HG03342 (cell line): ENCODE measurements at regions not wholly inside any gene's neighbourhood (a gene's known extent, or its start where the extent isn't known, plus 50 kb on each side); places are given as distances from the start of the nearest gene placed in this dataset.
"Not testable (repeated sequence)": the region's sequence is repeated elsewhere in the genome, so short reads cannot be mapped to it uniquely, and the experiment has no call there.

Source experiments
- ATAC-seq: cut with Tn5 transposase; IDR thresholded peaks from one replicate; pipeline ENCODE4 v1.9.1; 2021; ENCODE audit warnings: mild to moderate bottlenecking, moderate library complexity; ENCODE audit not compliant: unreplicated experiment

DNA sequence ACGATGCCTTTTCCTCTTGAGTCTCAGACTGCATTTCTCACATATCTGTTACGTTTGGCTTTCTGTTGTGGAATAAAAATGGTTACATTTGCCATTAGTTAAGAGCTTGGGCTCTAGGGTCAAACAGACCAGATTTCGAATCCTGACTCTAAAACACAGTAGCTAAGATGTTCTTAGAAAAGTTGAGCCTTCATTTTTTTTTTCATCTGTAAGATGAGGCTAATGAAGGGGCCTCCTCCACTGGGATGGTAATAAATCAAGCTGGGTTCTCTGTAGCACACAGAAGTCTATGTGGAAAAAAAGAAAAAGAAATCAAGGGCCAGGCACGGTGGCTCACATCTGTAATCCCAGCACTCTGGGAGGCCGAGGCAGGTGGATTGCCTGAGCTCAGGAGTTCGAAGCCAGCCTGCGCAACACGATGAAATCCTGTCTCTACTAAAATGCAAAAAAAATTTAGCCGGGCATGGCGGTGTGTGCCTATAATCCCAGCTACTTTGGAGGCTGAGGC, 49.9 kb upstream of the CAPRIN1 start:
- no peak for ATAC-seq

DNA sequence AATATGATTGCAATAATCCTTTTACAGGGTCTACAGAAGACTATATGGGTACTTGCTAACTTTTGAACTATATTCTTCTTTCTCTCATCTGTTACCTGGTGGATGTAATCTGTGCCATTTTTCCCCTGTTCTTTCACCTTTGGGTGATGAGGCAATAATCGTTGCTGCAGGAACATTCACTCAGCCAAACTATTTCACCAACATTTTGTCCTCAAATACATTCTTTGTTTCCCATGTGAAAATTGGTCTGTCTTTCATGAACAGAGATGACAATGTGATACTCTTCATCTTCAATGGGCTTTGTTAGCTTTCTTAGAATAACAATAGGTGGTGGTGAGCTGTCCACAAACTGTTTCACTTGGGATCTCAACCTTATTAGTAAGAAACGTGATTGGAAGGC, 52.1 kb upstream of the CAPRIN1 start:
- ATAC-seq: no peak

DNA sequence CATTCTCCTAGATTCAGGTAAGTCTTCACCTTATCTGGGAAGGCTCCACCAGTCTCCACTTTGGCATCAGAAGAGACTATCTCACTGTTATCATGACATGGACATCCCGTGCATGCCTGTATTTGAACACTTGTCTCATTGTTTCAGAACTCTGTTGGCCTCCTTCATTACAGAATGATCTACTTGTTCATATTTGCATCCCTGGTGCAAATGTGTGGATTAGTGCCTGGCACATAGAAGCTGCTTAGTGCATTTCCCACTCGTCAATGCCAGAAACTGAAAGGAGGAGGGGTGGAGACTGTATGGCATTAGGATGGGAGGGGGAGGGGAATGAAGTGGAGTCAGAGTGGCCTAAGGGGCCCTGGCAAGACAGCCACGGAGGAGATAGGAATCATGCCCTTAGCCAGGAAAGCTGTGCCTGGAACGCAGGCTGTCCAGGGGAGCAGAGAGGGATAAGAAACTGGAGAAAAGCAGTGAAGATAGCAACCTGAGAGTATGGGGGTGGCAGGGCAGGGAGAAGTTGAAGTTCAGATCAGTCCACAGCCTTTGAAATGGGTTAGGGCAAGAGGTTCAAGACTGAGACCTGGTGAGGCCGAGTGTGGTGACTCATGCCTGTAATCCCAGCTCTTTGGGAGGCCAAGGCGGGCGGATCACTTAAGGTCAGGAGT, 53.8 kb upstream of the CAPRIN1 start:
- ATAC-seq: no peak

DNA sequence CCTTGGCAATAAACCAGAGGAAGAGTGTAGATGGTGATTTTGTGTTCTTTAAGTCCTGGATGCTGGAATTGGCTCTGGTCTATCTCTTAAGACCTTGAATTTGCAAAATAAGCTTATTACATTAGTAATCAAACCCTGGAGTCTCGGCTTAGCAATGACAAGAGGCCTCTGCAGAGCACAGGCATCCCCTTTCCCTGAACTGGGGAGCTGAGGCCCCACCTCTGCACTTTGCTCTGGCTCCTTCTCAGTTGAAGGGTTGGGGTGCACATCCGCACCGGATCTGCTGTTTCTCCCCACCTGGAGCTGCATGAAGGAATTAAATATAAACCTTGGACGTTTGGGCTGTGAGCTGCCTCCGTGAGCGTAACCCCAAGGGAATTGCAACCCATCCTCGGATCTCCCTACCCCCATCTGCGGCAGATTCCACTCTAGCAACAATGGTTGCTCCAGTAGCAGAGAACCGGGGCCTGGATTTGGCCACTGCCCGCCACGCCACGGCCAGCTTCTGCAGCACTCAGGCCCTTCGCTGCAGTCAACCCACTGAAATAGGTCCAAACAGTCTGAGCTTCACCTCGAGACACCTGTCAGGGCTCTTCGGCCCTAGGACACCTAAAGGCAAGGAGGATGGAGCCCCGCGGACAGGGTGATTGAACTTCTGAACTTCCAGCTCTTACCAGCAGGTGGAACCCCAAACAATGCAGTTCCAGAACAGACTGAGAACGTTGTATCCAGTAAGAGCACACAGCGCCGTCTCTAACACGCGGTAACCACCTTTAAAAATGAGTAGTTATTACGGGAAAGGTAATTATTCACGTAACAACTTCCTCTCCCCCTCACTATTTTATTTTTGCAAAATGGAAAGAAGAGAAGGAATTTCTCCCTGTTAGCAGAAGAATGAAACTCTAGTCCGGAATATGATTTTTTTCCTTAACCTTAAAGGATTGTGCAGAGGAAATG, 54.8 kb upstream of the CAPRIN1 start:
- ATAC-seq: peak; percentile 61

DNA sequence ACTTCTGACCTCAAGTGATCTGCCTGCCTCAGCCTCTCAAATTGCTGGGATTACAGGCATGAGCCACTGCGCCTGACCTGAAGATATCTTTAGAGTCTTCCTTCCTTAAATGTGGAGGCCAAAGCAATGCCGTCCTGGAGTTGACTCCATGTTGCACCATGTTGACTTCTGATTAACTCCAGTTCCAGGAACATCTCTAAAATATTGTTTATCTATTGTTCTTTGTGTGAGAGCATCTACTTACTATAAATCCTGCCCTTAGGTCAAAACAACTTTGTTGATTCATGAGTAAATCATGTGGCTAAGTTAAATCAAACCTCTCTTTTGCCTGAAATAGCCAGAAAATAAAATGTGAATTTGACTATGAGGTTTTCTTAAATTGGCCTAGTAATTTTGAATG, 56.6 kb upstream of the CAPRIN1 start:
- no peak for ATAC-seq

DNA sequence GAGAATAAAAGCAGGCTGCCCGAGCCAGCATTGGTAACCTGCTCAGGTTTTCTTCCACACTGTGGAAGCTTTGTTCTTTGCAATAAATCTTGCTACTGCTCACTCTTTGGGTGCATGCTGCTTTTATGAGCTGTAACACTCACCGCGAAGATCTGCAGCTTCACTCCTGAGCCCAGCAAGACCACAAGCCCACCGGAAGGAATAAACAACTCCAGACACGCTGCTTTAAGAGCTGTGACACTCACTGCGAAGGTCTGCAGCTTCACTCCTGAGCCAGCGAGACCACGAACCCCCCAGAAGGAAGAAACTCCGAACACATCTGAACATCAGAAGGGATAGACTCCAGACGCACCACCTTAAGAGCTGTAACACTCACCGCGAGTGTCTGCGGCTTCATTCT, 60.4 kb upstream of the CAPRIN1 start:
- ATAC-seq: not testable (repeated sequence)

DNA sequence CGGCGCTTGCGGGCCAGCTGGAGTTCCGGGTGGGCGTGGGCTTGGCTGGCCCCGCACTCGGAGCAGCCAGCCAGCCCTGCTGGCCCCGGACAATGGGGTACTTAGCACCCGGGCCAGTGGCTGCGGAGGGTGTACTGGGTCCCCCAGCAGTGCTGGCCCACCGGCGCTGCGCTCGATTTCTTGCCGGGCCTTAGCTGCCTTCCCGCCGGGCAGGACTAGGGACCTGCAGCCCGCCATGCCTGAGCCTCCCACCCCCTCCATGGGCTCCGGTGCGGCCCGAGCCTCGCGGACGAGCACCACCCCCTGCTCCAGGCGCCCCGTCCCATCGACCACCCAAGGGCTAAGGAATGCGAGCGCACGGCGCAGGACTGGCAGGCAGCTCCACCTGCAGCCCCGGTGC, 61.4 kb upstream of the CAPRIN1 start:
- ATAC-seq: not testable (repeated sequence)

DNA sequence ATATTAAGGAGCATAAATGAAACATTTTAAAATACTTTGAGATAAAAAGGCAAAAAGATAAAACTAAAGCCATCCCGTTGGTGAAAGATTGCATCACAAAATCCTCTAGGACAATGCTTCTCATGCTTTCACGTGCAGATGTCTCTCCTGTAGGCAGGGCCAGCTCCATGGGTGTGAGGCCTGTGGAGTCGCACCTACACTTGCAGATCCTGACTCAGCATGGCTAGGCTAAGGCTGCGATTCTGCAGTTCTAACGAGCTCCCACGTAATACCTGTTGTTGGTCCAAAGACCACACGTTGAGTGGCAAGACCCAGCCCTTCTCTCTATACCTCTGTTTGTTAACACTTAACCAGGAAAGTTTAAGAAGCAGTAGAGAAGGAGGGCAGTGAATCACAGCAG, 62.1 kb upstream of the CAPRIN1 start:
- no peak for ATAC-seq

DNA sequence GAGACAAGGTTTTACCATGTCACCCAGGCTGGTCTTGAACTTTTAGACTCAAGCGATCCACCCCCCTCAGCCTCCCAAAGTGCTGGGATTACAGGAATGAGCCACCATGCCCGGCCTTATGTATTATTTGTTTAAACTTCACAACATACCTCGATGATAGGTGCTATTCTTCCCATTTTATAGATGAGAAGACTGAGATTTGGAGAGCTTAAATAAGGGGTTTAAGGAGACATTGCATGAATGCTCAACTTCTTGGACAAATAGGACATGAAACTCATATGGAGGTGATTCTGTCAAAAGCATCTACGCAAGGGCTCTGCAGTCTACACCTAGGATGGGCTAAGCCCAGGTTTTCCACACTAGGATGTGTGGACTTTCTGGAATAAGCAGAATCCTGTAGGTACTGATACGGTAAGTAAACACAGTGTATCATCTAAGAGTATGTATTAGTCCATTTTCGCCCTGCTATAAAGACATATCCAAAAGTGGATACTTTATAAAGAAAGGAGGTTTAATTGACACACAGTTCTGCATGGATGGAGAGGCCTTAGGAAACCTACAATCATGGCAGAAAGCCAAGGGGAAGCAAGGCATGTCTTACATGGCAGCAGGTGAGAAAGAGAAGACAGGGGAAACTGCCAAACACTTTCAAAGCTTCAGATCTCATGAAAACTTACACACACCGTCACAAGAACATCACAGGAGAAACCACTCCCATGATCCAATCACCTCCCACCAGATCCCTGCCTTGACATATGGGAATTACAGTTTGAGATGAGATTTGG, 62.8 kb upstream of the CAPRIN1 start:
- no peak for ATAC-seq

DNA sequence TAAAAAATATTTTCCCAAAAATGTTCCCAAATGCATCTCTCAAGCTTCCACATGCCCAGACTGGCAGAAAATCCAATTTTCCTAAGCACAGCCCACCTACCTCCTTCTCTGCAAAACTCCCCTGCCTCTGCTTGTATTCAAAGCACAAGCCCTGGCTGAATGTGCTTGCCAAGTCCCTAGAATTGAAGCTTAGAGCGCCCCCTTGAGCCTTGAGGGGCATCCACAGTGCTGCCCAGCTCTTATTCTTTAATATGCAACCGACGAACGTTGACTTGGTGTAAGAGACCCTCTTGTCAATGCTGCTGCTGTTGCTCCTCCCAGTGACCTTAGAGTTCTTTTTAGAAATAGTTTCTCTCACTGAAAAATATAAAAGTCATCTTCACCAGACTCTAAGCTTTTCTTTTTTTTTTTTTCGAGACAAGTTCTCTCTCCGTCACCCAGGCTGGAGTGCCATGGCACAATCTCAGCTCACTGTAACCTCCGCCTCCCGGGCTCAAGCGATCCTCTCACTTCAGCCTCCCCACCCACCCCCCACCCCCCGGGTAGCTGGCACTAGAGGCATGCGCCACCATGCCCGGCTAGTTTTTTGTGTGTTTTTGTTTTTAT, 63.5 kb upstream of the CAPRIN1 start:
- no peak for ATAC-seq

DNA sequence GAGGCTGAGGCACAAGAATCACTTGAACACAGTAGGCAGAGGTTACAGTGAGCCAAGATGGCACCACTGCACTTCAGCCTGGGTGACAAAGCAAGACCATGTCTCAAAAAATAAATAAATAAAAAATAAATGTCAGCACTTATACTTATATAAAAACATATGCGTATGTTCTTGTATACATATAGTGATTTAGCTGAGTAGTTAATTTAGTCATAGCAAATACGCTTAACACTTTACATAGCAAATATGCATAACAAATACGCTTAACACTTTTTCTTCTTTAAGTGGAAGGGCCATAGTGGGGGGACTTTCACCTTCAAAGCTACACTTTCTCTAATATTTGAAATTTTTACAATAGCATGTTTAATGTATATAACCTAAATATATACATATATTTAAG, 64.0 kb upstream of the CAPRIN1 start:
- no peak for ATAC-seq

DNA sequence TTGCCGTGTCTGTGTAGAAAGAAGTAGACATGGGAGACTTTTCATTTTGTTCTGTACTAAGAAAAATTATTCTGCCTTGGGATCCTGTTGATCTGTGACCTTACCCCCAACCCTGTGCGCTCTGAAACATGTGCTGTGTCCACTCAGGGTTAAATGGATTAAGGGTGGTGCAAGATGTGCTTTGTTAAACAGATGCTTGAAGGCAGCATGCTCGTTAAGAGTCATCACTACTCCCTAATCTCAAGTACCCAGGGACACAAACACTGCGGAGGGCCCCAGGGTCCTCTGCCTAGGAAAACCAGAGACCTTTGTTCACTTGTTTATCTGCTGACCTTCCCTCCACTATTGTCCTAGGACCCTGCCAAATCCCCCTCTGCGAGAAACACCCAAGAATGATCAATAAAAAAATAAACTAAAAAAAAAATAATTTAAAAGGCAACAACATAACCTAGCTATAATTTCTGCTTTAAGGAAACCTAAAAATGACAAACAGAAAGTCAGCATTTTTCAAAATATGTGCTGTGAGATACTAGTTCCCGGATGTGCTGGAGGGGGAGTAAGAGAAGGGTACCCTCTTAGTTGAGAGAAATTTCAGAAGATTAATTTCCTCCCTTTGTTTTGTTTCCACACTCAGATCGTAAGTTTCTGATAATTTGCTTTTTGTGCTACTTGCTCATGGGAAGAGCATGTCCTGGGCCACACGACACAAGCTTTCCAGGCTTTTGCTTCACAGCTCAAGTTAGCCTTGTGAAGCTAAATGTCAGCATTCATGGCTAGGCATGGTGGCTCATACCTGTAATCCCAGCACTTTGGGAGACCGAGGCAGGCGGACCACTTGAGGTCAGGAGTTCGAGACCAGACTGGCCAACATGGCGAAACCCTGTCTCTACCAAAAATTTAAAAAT, 64.7 kb upstream of the CAPRIN1 start:
- not testable (repeated sequence) for ATAC-seq

DNA sequence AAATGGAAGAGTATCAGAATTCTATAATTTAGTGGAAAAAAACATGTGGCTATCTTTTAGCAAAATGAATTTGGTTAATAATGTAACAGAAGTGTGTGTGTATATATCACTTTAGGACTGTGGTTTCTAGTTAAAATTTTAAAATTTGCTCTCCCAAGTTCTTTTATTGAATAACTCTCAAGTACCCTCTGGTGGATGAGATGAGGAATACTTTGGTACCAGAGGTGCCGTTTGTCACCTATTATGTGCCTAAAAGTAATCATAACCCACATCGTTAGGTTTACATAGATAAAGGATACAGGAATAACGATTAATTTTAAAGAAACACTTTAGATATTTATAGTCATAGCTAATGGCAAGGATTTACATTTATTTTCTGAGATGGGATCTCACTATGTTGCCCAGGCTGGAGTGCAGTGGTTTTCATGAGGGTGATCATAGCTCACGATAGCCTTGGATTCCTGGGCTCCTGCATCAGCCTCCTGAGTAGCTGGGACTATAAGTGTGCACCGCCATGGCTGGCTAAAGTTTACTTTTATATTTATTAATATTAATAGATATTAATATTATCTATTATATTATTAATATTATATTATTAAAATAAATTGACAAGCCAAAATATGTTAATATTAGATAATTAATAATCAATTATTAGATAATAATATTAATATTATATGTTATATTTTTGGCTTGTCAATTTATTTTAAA, 66.7 kb upstream of the CAPRIN1 start:
- no peak for ATAC-seq

DNA sequence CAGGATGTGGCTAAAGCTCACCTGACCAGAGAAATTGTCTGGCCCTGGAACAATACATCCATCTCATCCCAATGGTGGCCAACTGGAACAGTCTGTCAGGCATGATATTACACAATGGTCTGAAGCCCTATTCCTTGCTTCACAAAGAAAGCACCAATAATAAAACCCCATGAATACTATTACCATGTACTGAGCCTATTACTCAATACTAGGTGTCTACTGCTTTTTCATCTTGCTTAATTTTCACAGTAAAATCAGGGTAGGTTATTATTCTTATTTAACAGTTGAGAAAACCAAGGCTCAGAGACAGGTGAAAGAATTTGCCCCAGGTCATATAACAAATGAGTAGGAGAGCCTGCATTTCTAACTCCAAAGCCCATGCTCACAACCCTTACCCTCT, 68.9 kb upstream of the CAPRIN1 start:
- ATAC-seq: no peak

DNA sequence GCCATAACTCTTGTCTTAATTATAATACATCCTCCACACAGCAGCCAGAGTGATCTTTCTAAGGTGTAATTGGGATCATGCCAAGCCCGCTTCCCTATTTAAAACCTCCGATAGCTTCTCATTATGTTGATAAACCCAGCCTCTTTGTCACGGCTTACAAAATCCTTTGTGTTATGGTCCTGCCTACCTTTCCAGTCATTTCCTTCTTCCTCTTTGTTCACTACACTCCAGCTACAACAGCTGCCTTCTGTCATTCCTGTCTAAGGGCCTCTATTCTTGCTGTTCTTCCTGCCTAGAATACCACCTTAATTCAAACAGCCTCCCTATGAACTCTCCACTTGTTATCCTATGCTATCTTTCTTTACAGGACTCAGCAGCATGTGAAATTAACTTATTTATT, 70.6 kb upstream of the CAPRIN1 start:
- no peak for ATAC-seq

DNA sequence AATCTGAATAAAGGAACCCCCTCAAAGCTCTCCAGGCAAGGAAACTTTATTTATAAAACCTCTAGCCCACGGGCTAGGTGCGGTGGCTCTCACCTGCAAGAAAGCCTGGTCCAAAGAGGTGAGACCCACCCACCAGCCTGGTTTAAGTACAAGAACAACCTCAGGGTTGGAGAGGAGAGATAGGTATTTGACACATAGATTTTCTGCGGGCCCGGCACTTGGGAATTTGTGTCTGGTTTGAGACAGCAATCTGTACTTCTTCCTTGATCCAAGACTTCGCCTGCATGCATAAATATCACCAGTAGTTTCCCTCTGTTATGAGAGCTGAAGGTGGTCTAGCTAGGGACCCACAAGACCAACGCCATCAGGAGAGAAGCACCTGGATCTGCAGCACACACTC, 73.2 kb upstream of the CAPRIN1 start:
- ATAC-seq: no peak

DNA sequence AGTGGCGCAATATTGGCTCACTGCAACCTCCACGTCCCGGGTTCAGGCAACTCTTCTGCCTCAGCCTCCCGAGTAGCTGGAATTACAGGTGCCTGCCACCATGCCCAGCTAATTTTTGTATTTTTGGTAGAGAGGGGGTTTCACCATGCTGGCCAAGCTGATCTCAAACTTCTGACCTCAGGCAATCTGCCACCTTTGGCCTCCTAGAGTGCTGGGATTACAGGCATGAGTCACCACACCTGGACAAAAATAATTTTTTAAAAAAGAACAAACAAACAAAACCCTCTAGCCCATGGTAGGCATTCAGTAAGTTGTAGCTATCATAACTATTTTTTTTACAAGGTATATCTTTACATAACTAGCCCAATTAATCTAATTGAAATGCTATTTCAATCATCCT, 73.9 kb upstream of the CAPRIN1 start:
- ATAC-seq: no peak

DNA sequence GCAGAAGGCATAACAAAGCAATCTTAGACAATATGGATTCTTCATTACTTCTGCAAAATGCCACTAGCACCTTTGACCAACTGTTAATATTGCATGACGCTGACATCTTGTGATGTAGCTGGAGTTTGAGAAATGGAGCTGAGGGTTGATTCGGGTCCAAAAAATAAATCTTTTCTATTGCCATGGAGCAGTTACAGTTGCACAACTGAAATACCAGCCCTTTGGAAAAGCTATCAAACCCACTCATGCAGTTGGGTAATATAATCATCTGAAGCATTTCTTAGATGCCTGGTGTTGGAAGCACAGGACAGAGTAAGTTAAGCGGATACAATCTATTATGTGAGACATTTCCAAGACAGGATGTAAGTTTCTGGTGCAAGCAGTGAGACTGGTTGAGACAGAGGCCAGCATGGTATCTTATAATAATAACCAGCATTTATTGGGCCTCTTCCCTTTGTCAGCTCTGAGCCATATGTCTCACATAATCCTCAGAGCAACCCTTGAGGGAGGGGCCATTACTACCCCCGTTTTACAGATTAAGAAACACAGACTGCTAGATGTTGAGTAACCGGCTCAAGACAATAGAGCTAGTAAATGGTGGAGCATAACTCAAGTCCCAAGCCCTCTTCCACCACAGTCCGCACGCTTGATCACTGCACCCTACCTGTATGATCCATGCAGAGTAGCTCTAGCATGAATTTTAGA, 74.9 kb upstream of the CAPRIN1 start:
- ATAC-seq: no peak

DNA sequence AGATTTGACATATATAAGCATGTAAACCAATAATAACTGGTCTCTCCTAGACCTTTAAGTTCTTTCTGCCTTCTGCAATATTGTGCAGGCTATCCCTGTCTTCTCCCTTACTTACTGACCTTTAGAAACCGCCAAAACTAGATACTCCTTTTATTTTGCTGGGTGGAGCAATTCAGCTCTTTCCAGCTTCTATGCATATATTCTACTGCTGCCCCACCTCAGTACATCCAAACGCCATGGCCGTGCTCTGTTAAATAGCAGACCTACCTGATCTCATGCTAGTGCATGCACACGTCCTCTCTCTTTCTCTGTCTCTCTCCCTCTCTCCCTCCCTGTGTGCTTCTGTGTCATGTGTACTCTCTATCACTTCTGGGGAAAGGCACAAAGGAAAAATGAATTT, 76.7 kb upstream of the CAPRIN1 start:
- ATAC-seq: no peak
